Liver (tissue), 3 donors: ENCODE measurements at regions not wholly inside any gene's neighbourhood (a gene's known extent, or its start where the extent isn't known, plus 50 kb on each side); places are given as distances from the start of the nearest gene placed in this dataset.

Experiments
- CTCF ChIP-seq: fragments of 150-350 bp; IDR thresholded peaks from 2 replicates; pipeline ENCODE4 v1.5.1; 2017; ENCODE audit warnings: improper control_type of control experiment, low read depth, low read length; ENCODE audit not compliant: missing input control
- EGR1 ChIP-seq, 2 donors: IDR thresholded peaks; 2 replicates each; pipeline ENCODE4 v1.6.1; 2016 to 2018; ENCODE audit warnings: antibody characterized with exemption in 2 of 2, low read depth in 2 of 2
- FOXA1 ChIP-seq: IDR thresholded peaks from 2 replicates; pipeline ENCODE4 v1.6.1; 2016; ENCODE audit warnings: antibody characterized with exemption
- GABPA ChIP-seq, 2 donors: IDR thresholded peaks in 1 of 2; conservative IDR thresholded peaks in 1 of 2; 2 replicates each; pipeline ENCODE4 v1.6.1; 2016; ENCODE audit warnings: antibody characterized with exemption in 2 of 2, mild to moderate bottlenecking in 1 of 2, moderate library complexity in 1 of 2
- HNF4A ChIP-seq, 2 donors: conservative IDR thresholded peaks; 2 replicates each; pipeline ENCODE4 v1.6.1; 2016; ENCODE audit warnings: antibody characterized with exemption in 2 of 2, mild to moderate bottlenecking in 2 of 2
- HNF4G ChIP-seq: IDR thresholded peaks from 2 replicates; pipeline ENCODE4 v1.6.1; 2016; ENCODE audit warnings: antibody characterized with exemption
- MAX ChIP-seq: IDR thresholded peaks from 2 replicates; pipeline ENCODE4 v1.6.1; 2016; ENCODE audit warnings: antibody characterized with exemption
- RAD21 ChIP-seq, 2 donors: IDR thresholded peaks; 2 replicates each; pipeline ENCODE4 v1.6.1; 2016; ENCODE audit warnings: antibody characterized with exemption in 2 of 2, mild to moderate bottlenecking in 2 of 2
- REST ChIP-seq: IDR thresholded peaks from 2 replicates; pipeline ENCODE4 v1.6.1; 2016; ENCODE audit warnings: antibody characterized with exemption, mild to moderate bottlenecking
- RXRA ChIP-seq, 2 donors: IDR thresholded peaks; 2 replicates each; pipeline ENCODE4 v1.6.1; 2017 to 2018; ENCODE audit warnings: antibody characterized with exemption in 2 of 2, mild to moderate bottlenecking in 1 of 2
- TAF1 ChIP-seq: conservative IDR thresholded peaks from 2 replicates; pipeline ENCODE4 v1.6.1; 2016; ENCODE audit warnings: antibody characterized with exemption, mild to moderate bottlenecking
- YY1 ChIP-seq: IDR thresholded peaks from 2 replicates; pipeline ENCODE4 v1.6.1; 2016; ENCODE audit warnings: antibody characterized with exemption, mild to moderate bottlenecking
- donor health status: healthy.
- donor health status: healthy.

- TF ChIP-seq CTCF = no peak
- TF ChIP-seq HNF4A (conservative IDR thresholded peaks at IDR 0.05) = no peak
- no peak for TF ChIP-seq YY1
- TF ChIP-seq TAF1 = no peak
- no peak for TF ChIP-seq REST
- no peak for TF ChIP-seq GABPA (IDR thresholded peaks at IDR 0.05 in 1 of 2, conservative IDR thresholded peaks at IDR 0.05 in 1 of 2)
- TF ChIP-seq MAX = no peak
- no peak for TF ChIP-seq EGR1 (IDR thresholded peaks at IDR 0.05; ENCODE audit: low read depth in 2 of 2)
- TF ChIP-seq RXRA (IDR thresholded peaks at IDR 0.05) = no peak
- no peak for TF ChIP-seq HNF4G
- TF ChIP-seq RAD21 (IDR thresholded peaks at IDR 0.05) = no peak
- TF ChIP-seq FOXA1 = no peak
Measured at GRCh38 chr9:78620303-78620702, 323.4 kb downstream of the PSAT1 start.
